NT2/D1 (cell line): ENCODE measurements at regions not wholly inside any gene's neighbourhood (a gene's known extent, or its start where the extent isn't known, plus 50 kb on each side); places are given as distances from the start of the nearest gene placed in this dataset.

Source experiments
- SUZ12 ChIP-seq: IDR thresholded peaks from 2 replicates; pipeline ENCODE4 v1.6.1; 2011; ENCODE audit not compliant: insufficient read length, insufficient read depth; ENCODE audit errors: extremely low read depth
- YY1 ChIP-seq: IDR thresholded peaks from 2 replicates; pipeline ENCODE4 v1.6.1; 2011; ENCODE audit not compliant: insufficient read length, insufficient read depth
- ZNF274 ChIP-seq: IDR thresholded peaks from 2 replicates; pipeline ENCODE4 v1.6.1; 2011; ENCODE audit warnings: mild to moderate bottlenecking, low read depth, low read length

DNA sequence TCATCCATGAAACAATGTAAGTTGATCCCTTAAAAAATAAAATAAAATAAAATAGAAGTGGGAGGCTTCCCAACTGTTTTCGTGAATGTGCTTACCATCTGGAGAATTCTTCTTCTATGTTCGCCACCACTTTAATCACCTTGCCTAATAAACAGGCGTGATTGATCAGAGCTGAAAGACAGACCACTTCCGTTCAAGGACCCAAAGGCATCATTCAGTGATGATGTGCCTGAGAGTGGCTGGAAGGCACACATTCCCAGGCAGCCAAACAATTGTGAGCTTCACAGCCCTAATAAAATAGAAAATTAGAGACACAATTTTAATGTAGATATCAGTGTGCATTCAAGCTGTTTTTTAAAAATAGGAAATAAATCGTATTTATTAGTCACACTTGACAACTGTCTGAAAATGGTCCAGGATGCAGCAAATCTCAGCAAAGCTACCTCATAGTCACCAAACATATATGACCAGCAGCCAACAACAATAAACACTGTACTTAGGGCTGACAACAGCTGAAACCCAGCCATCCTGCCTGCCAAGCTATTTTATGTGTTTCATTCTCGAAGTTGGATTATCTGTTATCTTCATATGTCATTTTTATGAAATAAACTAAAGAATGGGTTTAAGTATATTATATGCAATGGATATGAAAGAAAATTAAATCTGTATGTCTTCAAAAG, 163.2 kb upstream of the FAM9B start:
- no peak for TF ChIP-seq YY1
- TF ChIP-seq ZNF274: no peak
- no peak for TF ChIP-seq SUZ12
